H1 (cell line): ENCODE measurements at regions not wholly inside any gene's neighbourhood (a gene's known extent, or its start where the extent isn't known, plus 50 kb on each side); places are given as distances from the start of the nearest gene placed in this dataset.

ENCODE experiments used
- CTCF ChIA-PET: fragments of 300-600 bp; sonication (Branson Sonifier 250); formaldehyde crosslinking; loops from one replicate; lab custom pipeline; 2021; ENCODE audit not compliant: partially characterized antibody; lab: Charles Lee
- POLR2A ChIA-PET: fragments of 300-600 bp; sonication (Branson Sonifier 250); formaldehyde crosslinking; loops from one replicate; lab custom pipeline; 2021; ENCODE audit warnings: inconsistent platforms; ENCODE audit not compliant: partially characterized antibody; lab: Charles Lee
- DNase-seq, 2 experiments: peaks; one replicate each; pipeline versions ENCODE4 v3.0.0 to v3.0.0-alpha.2; 2010 to 2022; ENCODE audit warnings: low spot score in 2 of 2, low read depth in 1 of 2, mixed read lengths in 1 of 2
- FAIRE-seq: peaks from 2 replicates; lab custom pipeline; 2011; peaks lifted over from hg19 to GRCh38; lab: Jason Lieb, UNC
- H2AFZ ChIP-seq: 2 replicates; pipeline ENCODE4 v1.8.1; 2012; ENCODE audit warnings: low read length, inconsistent platforms
- H2AK5ac ChIP-seq: 2 replicates; pipeline ENCODE4 v1.6.1; 2013; ENCODE audit warnings: low read depth, low read length
- H2BK120ac ChIP-seq: replicated peaks from 2 replicates; pipeline ENCODE3; 2013; ENCODE audit warnings: low read depth, low read length, inconsistent platforms
- H2BK12ac ChIP-seq: 2 replicates; pipeline ENCODE4 v1.6.1; 2013; ENCODE audit warnings: low read depth, low read length
- H2BK15ac ChIP-seq: 2 replicates; pipeline ENCODE4 v1.6.1; 2013; ENCODE audit warnings: low read length
- H2BK20ac ChIP-seq: 2 replicates; pipeline ENCODE4 v1.6.1; 2013; ENCODE audit warnings: low read length
- H2BK5ac ChIP-seq: 2 replicates; pipeline ENCODE4 v1.6.1; 2013; ENCODE audit warnings: low read depth, low read length
- H3K14ac ChIP-seq: 2 replicates; pipeline ENCODE4 v1.6.1; 2013; ENCODE audit warnings: inconsistent platforms; ENCODE audit not compliant: insufficient read length
- H3K18ac ChIP-seq: 2 replicates; pipeline ENCODE4 v1.6.1; 2013; ENCODE audit warnings: low read length; ENCODE audit errors: extremely low read depth
- H3K23ac ChIP-seq: 2 replicates; pipeline ENCODE4 v1.6.1; 2013; ENCODE audit warnings: inconsistent platforms; ENCODE audit not compliant: insufficient read length
- H3K23me2 ChIP-seq: 2 replicates; pipeline ENCODE4 v1.6.1; 2013; ENCODE audit warnings: low read depth, low read length
- H3K27ac ChIP-seq: 2 replicates; pipeline ENCODE4 v1.6.1; 2011; ENCODE audit warnings: low read depth, low read length, inconsistent platforms
- H3K27me3 ChIP-seq, 4 experiments: replicated peaks in 1 of 4; 1 replicate in 1 of 4; 2 replicates in 3 of 4; pipeline versions ENCODE4 v1.6.1 to v1.8.1; 2011 to 2013; ENCODE audit warnings: low read length in 3 of 4, mild to moderate bottlenecking in 3 of 4, inconsistent platforms in 2 of 4, mixed read lengths in 2 of 4, moderate library complexity in 1 of 4; ENCODE audit not compliant: control insufficient read depth in 3 of 4, insufficient read depth in 3 of 4; ENCODE audit errors: extremely low read depth in 1 of 4
- H3K36me3 ChIP-seq, 4 experiments: 2 replicates each; pipeline versions ENCODE4 v1.6.1 to v1.8.1; 2011 to 2013; ENCODE audit warnings: mild to moderate bottlenecking in 4 of 4, low read length in 3 of 4, moderate library complexity in 2 of 4, control low read depth in 1 of 4, inconsistent platforms in 1 of 4; ENCODE audit not compliant: insufficient read depth in 4 of 4, control insufficient read depth in 2 of 4
- H3K4ac ChIP-seq: replicated peaks from 2 replicates; pipeline ENCODE3; 2013; ENCODE audit warnings: low read length, low read depth, mixed read lengths, inconsistent platforms; ENCODE audit not compliant: insufficient read length
- H3K4me1 ChIP-seq, 4 experiments: replicated peaks in 1 of 4; 1 replicate in 1 of 4; 2 replicates in 3 of 4; pipeline versions ENCODE4 v1.6.1 to v1.8.1; 2011 to 2013; ENCODE audit warnings: low read length in 3 of 4, inconsistent platforms in 2 of 4, mixed read lengths in 1 of 4; ENCODE audit not compliant: insufficient read depth in 4 of 4, control insufficient read depth in 3 of 4
- H3K4me2 ChIP-seq, 2 experiments: 2 replicates each; pipeline versions ENCODE4 v1.6.1 to v1.8.1; 2011 to 2013; ENCODE audit warnings: low read depth in 2 of 2, low read length in 2 of 2, control low read depth in 1 of 2, inconsistent platforms in 1 of 2, mild to moderate bottlenecking in 1 of 2; ENCODE audit not compliant: insufficient read depth in 1 of 2
- H3K4me3 ChIP-seq, 4 experiments: fragments of 200-600, 300-600 bp in 1 of 4; sonication (generic), shearing (Covaris generic), sonication (Bioruptor Twin) in 1 of 4; 2 replicates each; pipeline versions ENCODE4 v1.5.1 to v1.8.1; 2011 to 2016; ENCODE audit warnings: low read length in 4 of 4, low read depth in 3 of 4, control low read depth in 2 of 4, inconsistent platforms in 2 of 4, mild to moderate bottlenecking in 2 of 4, mixed read lengths in 1 of 4, moderate library complexity in 1 of 4; ENCODE audit not compliant: insufficient read depth in 2 of 4; ENCODE audit errors: extremely low read depth in 1 of 4
- H3K56ac ChIP-seq: replicated peaks from 2 replicates; pipeline ENCODE3; 2013; ENCODE audit warnings: low read depth, mild to moderate bottlenecking, mixed read lengths, low read length, inconsistent platforms; ENCODE audit not compliant: insufficient read length
- H3K79me1 ChIP-seq: 2 replicates; pipeline ENCODE4 v1.6.1; 2013; ENCODE audit warnings: low read depth, low read length, control low read depth
- H3K79me2 ChIP-seq, 2 experiments: 2 replicates each; pipeline versions ENCODE4 v1.6.1 to v1.8.1; 2012 to 2013; ENCODE audit warnings: low read length in 2 of 2, mild to moderate bottlenecking in 2 of 2, inconsistent platforms in 1 of 2; ENCODE audit not compliant: insufficient read depth in 2 of 2, control insufficient read depth in 1 of 2
- H3K9ac ChIP-seq, 4 experiments: replicated peaks in 1 of 4; 1 replicate in 1 of 4; 2 replicates in 3 of 4; pipeline versions ENCODE4 v1.6.1 to v1.8.1; 2011 to 2013; ENCODE audit warnings: low read depth in 3 of 4, low read length in 3 of 4, control low read depth in 2 of 4, mild to moderate bottlenecking in 2 of 4, moderate library complexity in 2 of 4, inconsistent platforms in 1 of 4; ENCODE audit errors: extremely low read depth in 1 of 4
- H3K9me3 ChIP-seq, 2 experiments: 2 replicates each; pipeline versions ENCODE4 v1.6.1 to v1.8.1; 2012 to 2013; ENCODE audit warnings: mild to moderate bottlenecking in 2 of 2, moderate library complexity in 2 of 2, control low read depth in 1 of 2, inconsistent platforms in 1 of 2, low read depth in 1 of 2, low read length in 1 of 2, mixed read lengths in 1 of 2; ENCODE audit not compliant: insufficient read depth in 2 of 2
- H4K20me1 ChIP-seq, 2 experiments: replicated peaks in 1 of 2; 2 replicates each; pipeline versions ENCODE3 to v1.8.1; 2011 to 2013; ENCODE audit warnings: inconsistent platforms in 2 of 2, low read length in 2 of 2, mild to moderate bottlenecking in 1 of 2; ENCODE audit not compliant: insufficient read depth in 2 of 2, control insufficient read depth in 1 of 2
- H4K5ac ChIP-seq: 2 replicates; pipeline ENCODE4 v1.6.1; 2013; ENCODE audit warnings: low read length, low read depth, mixed read lengths, inconsistent platforms; ENCODE audit not compliant: insufficient read length
- H4K8ac ChIP-seq: 2 replicates; pipeline ENCODE4 v1.8.0; 2013; ENCODE audit warnings: mild to moderate bottlenecking, moderate library complexity, low read length, inconsistent platforms; ENCODE audit not compliant: insufficient read depth; ENCODE audit errors: extremely low read depth
- H4K91ac ChIP-seq: replicated peaks from 2 replicates; pipeline ENCODE3; 2013; ENCODE audit warnings: low read length, mixed read lengths, inconsistent platforms; ENCODE audit not compliant: insufficient read length
- EZH2 ChIP-seq: fragments of 200-600 bp; sonication (generic); IDR thresholded peaks from 2 replicates; pipeline ENCODE4 v1.7.1; 2012; ENCODE audit warnings: low read depth, mild to moderate bottlenecking, moderate library complexity, low read length, inconsistent platforms; ENCODE audit not compliant: severe bottlenecking
- GABPA ChIP-seq: IDR thresholded peaks from 2 replicates; pipeline ENCODE4 v1.6.1; 2011; ENCODE audit warnings: mild to moderate bottlenecking, low read length, moderate library complexity, borderline replicate concordance; ENCODE audit not compliant: insufficient read depth
- NRF1 ChIP-seq: IDR thresholded peaks from 2 replicates; pipeline ENCODE4 v1.6.1; 2011; ENCODE audit warnings: mild to moderate bottlenecking, low read depth, low read length, improper control_type of control experiment
- POLR2A ChIP-seq, 2 experiments: IDR thresholded peaks; 1 replicate in 1 of 2; 2 replicates in 1 of 2; pipeline ENCODE4 v1.6.1; 2011; ENCODE audit warnings: low read depth in 2 of 2, low read length in 2 of 2, mild to moderate bottlenecking in 2 of 2; ENCODE audit errors: control extremely low read depth in 1 of 2
- RAD21 ChIP-seq, 2 experiments: IDR thresholded peaks in 1 of 2; conservative IDR thresholded peaks in 1 of 2; 2 replicates each; pipeline ENCODE4 v1.6.1; 2011; ENCODE audit warnings: low read depth in 2 of 2, low read length in 2 of 2, improper control_type of control experiment in 1 of 2, inconsistent platforms in 1 of 2, mild to moderate bottlenecking in 1 of 2, moderate library complexity in 1 of 2
- RNF2 ChIP-seq: fragments of 200-900, 300-1000 bp; sonication (generic); IDR thresholded peaks from 2 replicates; pipeline ENCODE4 v1.7.1; 2016; ENCODE audit warnings: borderline replicate concordance, low read depth, mild to moderate bottlenecking, antibody characterized with exemption, low read length; ENCODE audit not compliant: poor library complexity, severe bottlenecking; ENCODE audit errors: missing control alignments
- WGBS, 2 experiments: shearing (Covaris generic) in 1 of 2; methylation state at CpG; one replicate each; pipeline versions ENCODE4 v1.1.6 to v1.1.7; 2013 to 2015; ENCODE audit warnings: low lambda C conversion rate in 2 of 2, mixed read lengths in 2 of 2, inconsistent platforms in 1 of 2, low coverage in 1 of 2, missing lambda C conversion rate in 1 of 2; ENCODE audit not compliant: insufficient replicate concordance in 2 of 2, insufficient coverage in 1 of 2, insufficient read length in 1 of 2; ENCODE audit errors: extremely low coverage in 1 of 2, missing lambda C conversion rate in 1 of 2; 5-methylcytosine and 5-hydroxymethylcytosine counted together
- TF ChIP-seq, protein P1 (sequence below), 3 experiments: IDR thresholded peaks; 1 replicate in 2 of 3; 2 replicates in 1 of 3; pipeline versions ENCODE4 v1.5.1 to v1.6.1; 2011; ENCODE audit warnings: low read length in 3 of 3, mild to moderate bottlenecking in 3 of 3, inconsistent platforms in 2 of 3, low read depth in 1 of 3, moderate library complexity in 1 of 3; ENCODE audit not compliant: insufficient read depth in 1 of 3; ENCODE audit errors: control extremely low read depth in 1 of 3

DNA sequence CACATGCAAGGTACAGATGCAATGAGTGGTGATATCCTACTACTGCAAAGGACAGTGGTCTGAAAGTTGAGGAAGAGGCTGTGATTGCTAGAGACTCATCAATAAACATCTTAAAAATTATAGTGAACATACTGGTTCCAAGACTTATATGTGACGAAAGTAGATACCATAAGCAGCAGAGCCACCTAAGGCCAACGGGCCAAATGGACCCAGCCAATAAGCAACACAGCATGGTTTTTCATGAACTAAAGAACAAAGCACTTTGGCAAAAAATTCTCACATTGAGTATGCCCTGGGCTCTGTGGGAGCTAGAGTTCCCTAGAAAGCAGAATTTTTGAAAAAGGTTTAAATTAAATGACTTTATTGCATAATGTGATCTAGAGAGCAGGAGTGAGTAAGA lies 272.1 kb downstream of the SI start:
- Histone ChIP-seq H3K79me2 (no peaks in the 10 kb centered on the region), H3K27me3 (no peaks in the 10 kb centered on the region), H3K18ac (no peak overlapping the region), H2AK5ac (no peak overlapping the region), H3K23me2 (no peaks in the 10 kb centered on the region), H3K4ac (no peak overlapping the region), H3K56ac (no peak overlapping the region), H2BK12ac (no peak overlapping the region), H4K8ac (no peak overlapping the region), H3K4me1 (no peaks in the 10 kb centered on the region), H2BK15ac (no peak overlapping the region), H3K9ac (no peak overlapping the region), H3K36me3 (no peaks in the 10 kb centered on the region), H3K27ac (no peak overlapping the region), H2AFZ (peak overlapping the region; percentile 85; the same call in 1 of the 2 replicates), H4K91ac (no peak overlapping the region), H2BK120ac (no peak overlapping the region)
- no peak for DNase-seq
- FAIRE-seq = peak; percentile 42
- ChIA-PET POLR2A (no interaction called here), CTCF (interaction anchor here (0.6 to 1.2 kb wide), 4 partner anchors 8 to 17 kb away, joined by 3 to 4 read pairs (median 3); no protein-coding TSS in a partner anchor)
- TF ChIP-seq POLR2A (IDR thresholded peaks at IDR 0.05; ENCODE audit: control extremely low read depth in 1 of 2, low read depth in 2 of 2, low read length in 2 of 2) (no peak), RAD21 (IDR thresholded peaks at IDR 0.05 in 1 of 2, conservative IDR thresholded peaks at IDR 0.05 in 1 of 2; ENCODE audit: low read depth in 2 of 2, low read length in 2 of 2) (peak; percentile 59 to 67), NRF1 (no peak), RNF2 (no peak), EZH2 (no peak), GABPA (no peak)
- TF ChIP-seq, protein P1, sequence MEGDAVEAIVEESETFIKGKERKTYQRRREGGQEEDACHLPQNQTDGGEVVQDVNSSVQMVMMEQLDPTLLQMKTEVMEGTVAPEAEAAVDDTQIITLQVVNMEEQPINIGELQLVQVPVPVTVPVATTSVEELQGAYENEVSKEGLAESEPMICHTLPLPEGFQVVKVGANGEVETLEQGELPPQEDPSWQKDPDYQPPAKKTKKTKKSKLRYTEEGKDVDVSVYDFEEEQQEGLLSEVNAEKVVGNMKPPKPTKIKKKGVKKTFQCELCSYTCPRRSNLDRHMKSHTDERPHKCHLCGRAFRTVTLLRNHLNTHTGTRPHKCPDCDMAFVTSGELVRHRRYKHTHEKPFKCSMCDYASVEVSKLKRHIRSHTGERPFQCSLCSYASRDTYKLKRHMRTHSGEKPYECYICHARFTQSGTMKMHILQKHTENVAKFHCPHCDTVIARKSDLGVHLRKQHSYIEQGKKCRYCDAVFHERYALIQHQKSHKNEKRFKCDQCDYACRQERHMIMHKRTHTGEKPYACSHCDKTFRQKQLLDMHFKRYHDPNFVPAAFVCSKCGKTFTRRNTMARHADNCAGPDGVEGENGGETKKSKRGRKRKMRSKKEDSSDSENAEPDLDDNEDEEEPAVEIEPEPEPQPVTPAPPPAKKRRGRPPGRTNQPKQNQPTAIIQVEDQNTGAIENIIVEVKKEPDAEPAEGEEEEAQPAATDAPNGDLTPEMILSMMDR (IDR thresholded peaks at IDR 0.05; ENCODE audit: control extremely low read depth in 1 of 3, insufficient read depth in 1 of 3, low read depth in 1 of 3, low read length in 3 of 3) = peak in 2 of 3 experiments; percentile 16 to 38; a peak in 2 of 4 replicates
- TF ChIP-seq, all 59 proteins: peak for 2
- Histone ChIP-seq H3K14ac (no peak overlapping the region), H3K4me2 (no peak overlapping the region), H2BK5ac (no peak overlapping the region), H3K4me3 (no peak overlapping the region), H4K20me1 (no peaks in the 10 kb centered on the region), H2BK20ac (no peak overlapping the region), H3K23ac (no peak overlapping the region), H4K5ac (no peak overlapping the region), H3K79me1 (no peaks in the 10 kb centered on the region), H3K9me3 (no peaks in the 10 kb centered on the region)
- 83% methylated on average over 2 of the region's 2 CpGs; no CpG with 5 or more reads in 1 of the 2 experiments for WGBS, 2 experiments
